Mesodermal cell (in vitro differentiated cells): ENCODE measurements at regions not wholly inside any gene's neighbourhood (a gene's known extent, or its start where the extent isn't known, plus 50 kb on each side); places are given as distances from the start of the nearest gene placed in this dataset.

Experiments used
- H3K27ac ChIP-seq: 2 replicates; pipeline ENCODE4 v1.7.0; 2013; ENCODE audit warnings: mild to moderate bottlenecking, low read depth, low read length, moderate library complexity; ENCODE audit not compliant: severe bottlenecking
- H3K36me3 ChIP-seq: 2 replicates; pipeline ENCODE4 v1.7.1; 2013; ENCODE audit warnings: mild to moderate bottlenecking, low read length, moderate library complexity; ENCODE audit not compliant: control insufficient read depth, insufficient read depth
- H3K4me1 ChIP-seq: one replicate; pipeline ENCODE4 v1.7.1; 2013; ENCODE audit warnings: mild to moderate bottlenecking, low read length; ENCODE audit not compliant: insufficient read depth, control insufficient read depth, poor library complexity, severe bottlenecking
- H3K4me3 ChIP-seq: 2 replicates; pipeline ENCODE4 v1.7.0; 2013; ENCODE audit warnings: low read length, control low read depth, mild to moderate bottlenecking; ENCODE audit not compliant: insufficient read depth, poor library complexity, severe bottlenecking; ENCODE audit errors: extremely low read depth
- H3K9me3 ChIP-seq: 2 replicates; pipeline ENCODE4 v1.7.1; 2013; ENCODE audit warnings: mild to moderate bottlenecking, low read length, moderate library complexity; ENCODE audit not compliant: control insufficient read depth
- WGBS, 2 experiments: methylation state at CpG; one replicate each; pipeline ENCODE4 v1.1.5; 2013; ENCODE audit warnings: missing lambda C conversion rate in 2 of 2; ENCODE audit not compliant: insufficient coverage in 2 of 2; 5-methylcytosine and 5-hydroxymethylcytosine counted together

- Histone ChIP-seq H3K9me3 (no peaks in the 10 kb centered on the region), H3K4me1 (no peaks in the 10 kb centered on the region), H3K36me3 (no peaks in the 10 kb centered on the region), H3K27ac (no peak overlapping the region), H3K4me3 (no peak overlapping the region)
- WGBS, 2 experiments = 80% methylated on average over 1 of the region's 1 CpG; no CpG with 5 or more reads in 1 of the 2 experiments
These were observed 184.6 kb upstream of the PZP start for GRCh38 chr12:9392842-9393241.

- no peaks in the 10 kb centered on the region for H3K4me1 ChIP-seq
- no peaks in the 10 kb centered on the region for H3K9me3 ChIP-seq
- H3K27ac ChIP-seq = no peak overlapping the region
- H3K36me3 ChIP-seq = no peaks in the 10 kb centered on the region
- 100% methylated on average over 1 of the region's 2 CpGs; no CpG with 5 or more reads in 1 of the 2 experiments for WGBS, 2 experiments
- H3K4me3 ChIP-seq = no peak overlapping the region
These were observed 183.6 kb upstream of the PZP start for GRCh38 chr12:9391815-9392214.

GRCh38 chr12:9390761-9391160, 182.6 kb upstream of the PZP start:
- H3K36me3 ChIP-seq = no peaks in the 10 kb centered on the region
- no peak overlapping the region for H3K4me3 ChIP-seq
- no CpG with 5 or more reads among the region's 3 CpGs for WGBS, 2 experiments
- no peaks in the 10 kb centered on the region for H3K4me1 ChIP-seq
- no peaks in the 10 kb centered on the region for H3K9me3 ChIP-seq
- H3K27ac ChIP-seq = no peak overlapping the region

GRCh38 chr12:9389796-9390195, 181.6 kb upstream of the PZP start:
- Histone ChIP-seq H3K36me3 (no peaks in the 10 kb centered on the region), H3K27ac (no peak overlapping the region), H3K9me3 (no peaks in the 10 kb centered on the region), H3K4me3 (no peak overlapping the region), H3K4me1 (no peaks in the 10 kb centered on the region)
- WGBS, 2 experiments = 81 to 89% methylated on average over 9 of the region's 10 CpGs

- Histone ChIP-seq H3K4me1 (no peaks in the 10 kb centered on the region), H3K9me3 (no peaks in the 10 kb centered on the region), H3K4me3 (no peak overlapping the region), H3K27ac (no peak overlapping the region), H3K36me3 (no peaks in the 10 kb centered on the region)
- 84 to 94% methylated on average over 5 to 8 of the region's 8 CpGs for WGBS, 2 experiments
These were observed 180.2 kb upstream of the PZP start for GRCh38 chr12:9388379-9388778.

- no peaks in the 10 kb centered on the region for H3K4me1 ChIP-seq
- no peaks in the 10 kb centered on the region for H3K36me3 ChIP-seq
- H3K9me3 ChIP-seq = no peaks in the 10 kb centered on the region
- WGBS, 2 experiments = no CpG with 5 or more reads among the region's 2 CpGs
- no peak overlapping the region for H3K27ac ChIP-seq
- H3K4me3 ChIP-seq = no peak overlapping the region
These were observed 179.3 kb upstream of the PZP start for GRCh38 chr12:9387450-9387849.

- 52 to 77% methylated on average over 3 to 4 of the region's 4 CpGs for WGBS, 2 experiments
- no peaks in the 10 kb centered on the region for H3K9me3 ChIP-seq
- H3K4me3 ChIP-seq = no peak overlapping the region
- no peak overlapping the region for H3K27ac ChIP-seq
- no peaks in the 10 kb centered on the region for H3K36me3 ChIP-seq
- H3K4me1 ChIP-seq = no peaks in the 10 kb centered on the region
These were observed 175.4 kb upstream of the PZP start for GRCh38 chr12:9383585-9383984.

- WGBS, 2 experiments = 90 to 95% methylated on average over 1 to 2 of the region's 2 CpGs
These were observed 173.4 kb upstream of the PZP start for GRCh38 chr12:9381619-9382018.

GRCh38 chr12:9380650-9381049, 172.5 kb upstream of the PZP start:
- Histone ChIP-seq H3K4me1 (no peaks in the 10 kb centered on the region), H3K9me3 (no peaks in the 10 kb centered on the region), H3K27ac (no peak overlapping the region), H3K4me3 (no peak overlapping the region), H3K36me3 (no peaks in the 10 kb centered on the region)
- 81 to 95% methylated on average over 4 of the region's 4 CpGs for WGBS, 2 experiments

More at GRCh38 chr12:9381619-9382018, 173.4 kb upstream of the PZP start:
- no peak overlapping the region for H3K4me3 ChIP-seq
- H3K27ac ChIP-seq = no peak overlapping the region
- H3K9me3 ChIP-seq = no peaks in the 10 kb centered on the region
- no peaks in the 10 kb centered on the region for H3K4me1 ChIP-seq
- H3K36me3 ChIP-seq = no peaks in the 10 kb centered on the region

- Histone ChIP-seq H3K36me3 (no peaks in the 10 kb centered on the region), H3K4me3 (no peak overlapping the region), H3K27ac (no peak overlapping the region), H3K4me1 (no peaks in the 10 kb centered on the region), H3K9me3 (no peaks in the 10 kb centered on the region)
- 88 to 98% methylated on average over 7 of the region's 11 CpGs for WGBS, 2 experiments
These were observed 171.0 kb upstream of the PZP start for GRCh38 chr12:9379023-9379742.

- WGBS, 2 experiments = 74 to 86% methylated on average over 1 to 5 of the region's 6 CpGs
- H3K36me3 ChIP-seq = no peaks in the 10 kb centered on the region
- H3K4me3 ChIP-seq = no peak overlapping the region
- H3K4me1 ChIP-seq = no peaks in the 10 kb centered on the region
- H3K9me3 ChIP-seq = no peaks in the 10 kb centered on the region
- H3K27ac ChIP-seq = no peak overlapping the region
These were observed 170.2 kb upstream of the PZP start for GRCh38 chr12:9378430-9378835.
